Sigmoid colon (tissue), 4 donors: ENCODE measurements at regions not wholly inside any gene's neighbourhood (a gene's known extent, or its start where the extent isn't known, plus 50 kb on each side); places are given as distances from the start of the nearest gene placed in this dataset.

Source experiments
- CTCF ChIP-seq, 4 experiments: fragments of 450-650 bp in 3 of 4; fragments of 200-600 bp in 1 of 4; IDR thresholded peaks; one replicate each; pipeline ENCODE4 v1.5.1; 2016 to 2019; ENCODE audit warnings: antibody characterized with exemption in 4 of 4, mild to moderate bottlenecking in 3 of 4, moderate library complexity in 2 of 4
- EP300 ChIP-seq, 4 donors: sonication (generic); formaldehyde crosslinking; IDR thresholded peaks; one replicate each; pipeline ENCODE4 v1.6.1; 2017; ENCODE audit warnings: antibody characterized with exemption in 4 of 4

GRCh38 chr6:68225729-68226128 lies 409.4 kb upstream of the ADGRB3 start:
- no peak for TF ChIP-seq CTCF (IDR thresholded peaks at IDR 0.05)
- TF ChIP-seq EP300 (IDR thresholded peaks at IDR 0.05): no peak
